GM23338 (cell line): ENCODE measurements at regions not wholly inside any gene's neighbourhood (a gene's known extent, or its start where the extent isn't known, plus 50 kb on each side); places are given as distances from the start of the nearest gene placed in this dataset.

Source experiments
- ATAC-seq: fragments of 200-7000 bp; cut with Tn5 transposase; 3 replicates; pipeline ENCODE4 v1.9.1; 2020
- DNase-seq: peaks from one replicate; pipeline ENCODE4 v3.0.0-alpha.2; 2015; ENCODE audit warnings: low spot score
- H2AFZ ChIP-seq: fragments of 200-600 bp; sonication (generic); 2 replicates; pipeline ENCODE4 v1.8.0; 2016; ENCODE audit warnings: antibody characterized with exemption, mild to moderate bottlenecking, moderate library complexity
- H3F3A ChIP-seq: fragments of 200-600 bp; sonication (generic); replicated peaks from 2 replicates; pipeline ENCODE4 v1.8.0; 2017; ENCODE audit warnings: antibody characterized with exemption, mixed run types, low read depth
- H3K27ac ChIP-seq: fragments of 200-600 bp; sonication (generic); 2 replicates; pipeline ENCODE4 v1.6.1; 2016; ENCODE audit warnings: low read depth
- H3K27me3 ChIP-seq: fragments of 200-600 bp; sonication (generic); 2 replicates; pipeline ENCODE4 v1.8.0; 2016; ENCODE audit warnings: mild to moderate bottlenecking, mixed run types, moderate library complexity; ENCODE audit not compliant: insufficient read depth
- H3K36me3 ChIP-seq: fragments of 200-600 bp; sonication (generic); 2 replicates; pipeline ENCODE4 v1.8.0; 2016; ENCODE audit warnings: mild to moderate bottlenecking; ENCODE audit not compliant: insufficient read depth
- H3K4me1 ChIP-seq: fragments of 200-600 bp; sonication (generic); 2 replicates; pipeline ENCODE4 v1.8.0; 2016; ENCODE audit warnings: mild to moderate bottlenecking, moderate library complexity; ENCODE audit not compliant: insufficient read depth
- H3K4me2 ChIP-seq: fragments of 200-600 bp; sonication (generic); 2 replicates; pipeline ENCODE4 v1.7.1; 2017; ENCODE audit warnings: mixed run types
- H3K4me3 ChIP-seq: fragments of 200-600 bp; sonication (generic); 2 replicates; pipeline ENCODE4 v1.6.1; 2016; ENCODE audit warnings: mixed run types
- H3K79me2 ChIP-seq: fragments of 200-600 bp; sonication (generic); replicated peaks from 2 replicates; pipeline ENCODE4 v1.8.0; 2017; ENCODE audit warnings: mild to moderate bottlenecking; ENCODE audit not compliant: insufficient read depth
- H3K9me2 ChIP-seq: fragments of 200-600 bp; sonication (generic); 2 replicates; pipeline ENCODE4 v1.8.0; 2017; ENCODE audit not compliant: insufficient read depth
- H4K20me1 ChIP-seq: fragments of 200-600 bp; sonication (generic); replicated peaks from 2 replicates; pipeline ENCODE4 v1.8.0; 2017; ENCODE audit warnings: mild to moderate bottlenecking; ENCODE audit not compliant: insufficient read depth
- H3K27ac Mint-ChIP-seq: 2 replicates; pipeline ENCODE4 v1.8.0; 2020; ENCODE audit warnings: inconsistent platforms, mild to moderate bottlenecking, moderate library complexity, mixed read lengths
- H3K27me3 Mint-ChIP-seq: 3 replicates; pipeline ENCODE4 v1.8.0; 2022; ENCODE audit warnings: low read depth, mild to moderate bottlenecking, moderate library complexity, mixed read lengths, inconsistent platforms; ENCODE audit not compliant: insufficient read depth, poor library complexity
- H3K36me3 Mint-ChIP-seq: 3 replicates; pipeline ENCODE4 v1.8.0; 2021; ENCODE audit warnings: low read depth, mild to moderate bottlenecking, inconsistent platforms, moderate library complexity, mixed read lengths
- H3K4me1 Mint-ChIP-seq: 3 replicates; pipeline ENCODE4 v1.8.0; 2020; ENCODE audit warnings: mild to moderate bottlenecking, inconsistent platforms, mixed read lengths
- H3K4me3 Mint-ChIP-seq: 3 replicates; pipeline ENCODE4 v1.8.0; 2021; ENCODE audit warnings: moderate library complexity, mild to moderate bottlenecking, inconsistent platforms, mixed read lengths
- H3K9me3 Mint-ChIP-seq: 3 replicates; pipeline ENCODE4 v1.8.0; 2020; ENCODE audit warnings: moderate library complexity, mild to moderate bottlenecking, inconsistent platforms, mixed read lengths
- CREB1 ChIP-seq: fragments of 250-450 bp; sonication (Bioruptor Pico); IDR thresholded peaks from 2 replicates; pipeline ENCODE4 v1.5.0; 2020; ENCODE audit warnings: low read depth, mild to moderate bottlenecking, moderate library complexity
- EZH2 ChIP-seq: fragments of 200-600 bp; sonication (generic); IDR thresholded peaks from one replicate; pipeline ENCODE4 v1.8.0; 2017; ENCODE audit warnings: antibody characterized with exemption, mild to moderate bottlenecking, low read depth; ENCODE audit not compliant: unreplicated experiment
- EZH2phosphoT487 ChIP-seq: fragments of 200-600 bp; sonication (generic); IDR thresholded peaks from one replicate; pipeline ENCODE4 v1.8.1; 2018; ENCODE audit warnings: antibody characterized with exemption; ENCODE audit not compliant: unreplicated experiment
- JUNB ChIP-seq: IDR thresholded peaks from one replicate; pipeline ENCODE4 v1.6.1; 2016; ENCODE audit warnings: antibody characterized with exemption; ENCODE audit not compliant: unreplicated experiment
- NANOG ChIP-seq: IDR thresholded peaks from 2 replicates; pipeline ENCODE4 v1.6.1; 2016; ENCODE audit warnings: antibody characterized with exemption, borderline replicate concordance
- POLR2AphosphoS5 ChIP-seq: IDR thresholded peaks from 2 replicates; pipeline ENCODE4 v1.6.1; 2016; ENCODE audit warnings: antibody characterized with exemption, low read depth
- REST ChIP-seq: IDR thresholded peaks from one replicate; pipeline ENCODE4 v1.6.1; 2018; ENCODE audit warnings: antibody characterized with exemption; ENCODE audit not compliant: unreplicated experiment
- STAT1 ChIP-seq: IDR thresholded peaks from one replicate; pipeline ENCODE4 v1.6.1; 2016; ENCODE audit warnings: antibody characterized with exemption; ENCODE audit not compliant: unreplicated experiment
- ZNF114 ChIP-seq: fragments of 250-450 bp; sonication (Bioruptor Pico); IDR thresholded peaks from 2 replicates; pipeline ENCODE4 v1.5.0; 2020; ENCODE audit warnings: mild to moderate bottlenecking, moderate library complexity
- ZNF331 ChIP-seq: fragments of 250-450 bp; sonication (Bioruptor Pico); IDR thresholded peaks from 2 replicates; pipeline ENCODE4 v1.5.0; 2020; ENCODE audit warnings: low read depth, mild to moderate bottlenecking, moderate library complexity
- TF ChIP-seq, protein P1 (sequence below): fragments of 250-450 bp; sonication (Bioruptor Pico); IDR thresholded peaks from 2 replicates; pipeline ENCODE4 v1.5.0; 2020; ENCODE audit warnings: mild to moderate bottlenecking, moderate library complexity
- TF ChIP-seq, protein P2 (sequence below), 2 experiments: fragments of 200-600 bp in 1 of 2; sonication (generic) in 1 of 2; conservative IDR thresholded peaks; 2 replicates each; pipeline versions ENCODE4 v1.5.1 to v1.6.1; 2016 to 2017; ENCODE audit warnings: antibody characterized with exemption in 2 of 2, low read depth in 2 of 2, mild to moderate bottlenecking in 2 of 2, moderate library complexity in 1 of 2
- TF ChIP-seq, protein P3 (sequence below): IDR thresholded peaks from 2 replicates; pipeline ENCODE4 v1.6.1; 2016; ENCODE audit warnings: antibody characterized with exemption

GRCh38 chr3:80395023-80395422 is 627.2 kb upstream of the ROBO1 start:
- ATAC-seq (no peak), DNase-seq (no peak)
- Histone ChIP-seq H3K27me3 (no peaks in the 10 kb centered on the region), H3K4me3 (no peak overlapping the region), H3K27ac (no peak overlapping the region), H3K36me3 (no peaks in the 10 kb centered on the region), H3K9me2 (no peaks in the 10 kb centered on the region), H3K4me1 (no peaks in the 10 kb centered on the region), H4K20me1 (no peaks in the 10 kb centered on the region), H3K79me2 (no peaks in the 10 kb centered on the region), H3F3A (no peaks in the 10 kb centered on the region), H2AFZ (no peak overlapping the region), H3K4me2 (no peak overlapping the region)
- H3K9me3 Mint-ChIP-seq, result no peaks in the 10 kb centered on the region
- H3K27ac Mint-ChIP-seq, result no peak overlapping the region
- no peaks in the 10 kb centered on the region for H3K36me3 Mint-ChIP-seq
- peaks cover 4% of the 10 kb centered on the region; the same call in 2 of the 3 replicates for H3K4me1 Mint-ChIP-seq
- TF ChIP-seq POLR2AphosphoS5, result no peak
- no peak for TF ChIP-seq CREB1 (CRISPR knock-in tag)
- TF ChIP-seq, protein P1, sequence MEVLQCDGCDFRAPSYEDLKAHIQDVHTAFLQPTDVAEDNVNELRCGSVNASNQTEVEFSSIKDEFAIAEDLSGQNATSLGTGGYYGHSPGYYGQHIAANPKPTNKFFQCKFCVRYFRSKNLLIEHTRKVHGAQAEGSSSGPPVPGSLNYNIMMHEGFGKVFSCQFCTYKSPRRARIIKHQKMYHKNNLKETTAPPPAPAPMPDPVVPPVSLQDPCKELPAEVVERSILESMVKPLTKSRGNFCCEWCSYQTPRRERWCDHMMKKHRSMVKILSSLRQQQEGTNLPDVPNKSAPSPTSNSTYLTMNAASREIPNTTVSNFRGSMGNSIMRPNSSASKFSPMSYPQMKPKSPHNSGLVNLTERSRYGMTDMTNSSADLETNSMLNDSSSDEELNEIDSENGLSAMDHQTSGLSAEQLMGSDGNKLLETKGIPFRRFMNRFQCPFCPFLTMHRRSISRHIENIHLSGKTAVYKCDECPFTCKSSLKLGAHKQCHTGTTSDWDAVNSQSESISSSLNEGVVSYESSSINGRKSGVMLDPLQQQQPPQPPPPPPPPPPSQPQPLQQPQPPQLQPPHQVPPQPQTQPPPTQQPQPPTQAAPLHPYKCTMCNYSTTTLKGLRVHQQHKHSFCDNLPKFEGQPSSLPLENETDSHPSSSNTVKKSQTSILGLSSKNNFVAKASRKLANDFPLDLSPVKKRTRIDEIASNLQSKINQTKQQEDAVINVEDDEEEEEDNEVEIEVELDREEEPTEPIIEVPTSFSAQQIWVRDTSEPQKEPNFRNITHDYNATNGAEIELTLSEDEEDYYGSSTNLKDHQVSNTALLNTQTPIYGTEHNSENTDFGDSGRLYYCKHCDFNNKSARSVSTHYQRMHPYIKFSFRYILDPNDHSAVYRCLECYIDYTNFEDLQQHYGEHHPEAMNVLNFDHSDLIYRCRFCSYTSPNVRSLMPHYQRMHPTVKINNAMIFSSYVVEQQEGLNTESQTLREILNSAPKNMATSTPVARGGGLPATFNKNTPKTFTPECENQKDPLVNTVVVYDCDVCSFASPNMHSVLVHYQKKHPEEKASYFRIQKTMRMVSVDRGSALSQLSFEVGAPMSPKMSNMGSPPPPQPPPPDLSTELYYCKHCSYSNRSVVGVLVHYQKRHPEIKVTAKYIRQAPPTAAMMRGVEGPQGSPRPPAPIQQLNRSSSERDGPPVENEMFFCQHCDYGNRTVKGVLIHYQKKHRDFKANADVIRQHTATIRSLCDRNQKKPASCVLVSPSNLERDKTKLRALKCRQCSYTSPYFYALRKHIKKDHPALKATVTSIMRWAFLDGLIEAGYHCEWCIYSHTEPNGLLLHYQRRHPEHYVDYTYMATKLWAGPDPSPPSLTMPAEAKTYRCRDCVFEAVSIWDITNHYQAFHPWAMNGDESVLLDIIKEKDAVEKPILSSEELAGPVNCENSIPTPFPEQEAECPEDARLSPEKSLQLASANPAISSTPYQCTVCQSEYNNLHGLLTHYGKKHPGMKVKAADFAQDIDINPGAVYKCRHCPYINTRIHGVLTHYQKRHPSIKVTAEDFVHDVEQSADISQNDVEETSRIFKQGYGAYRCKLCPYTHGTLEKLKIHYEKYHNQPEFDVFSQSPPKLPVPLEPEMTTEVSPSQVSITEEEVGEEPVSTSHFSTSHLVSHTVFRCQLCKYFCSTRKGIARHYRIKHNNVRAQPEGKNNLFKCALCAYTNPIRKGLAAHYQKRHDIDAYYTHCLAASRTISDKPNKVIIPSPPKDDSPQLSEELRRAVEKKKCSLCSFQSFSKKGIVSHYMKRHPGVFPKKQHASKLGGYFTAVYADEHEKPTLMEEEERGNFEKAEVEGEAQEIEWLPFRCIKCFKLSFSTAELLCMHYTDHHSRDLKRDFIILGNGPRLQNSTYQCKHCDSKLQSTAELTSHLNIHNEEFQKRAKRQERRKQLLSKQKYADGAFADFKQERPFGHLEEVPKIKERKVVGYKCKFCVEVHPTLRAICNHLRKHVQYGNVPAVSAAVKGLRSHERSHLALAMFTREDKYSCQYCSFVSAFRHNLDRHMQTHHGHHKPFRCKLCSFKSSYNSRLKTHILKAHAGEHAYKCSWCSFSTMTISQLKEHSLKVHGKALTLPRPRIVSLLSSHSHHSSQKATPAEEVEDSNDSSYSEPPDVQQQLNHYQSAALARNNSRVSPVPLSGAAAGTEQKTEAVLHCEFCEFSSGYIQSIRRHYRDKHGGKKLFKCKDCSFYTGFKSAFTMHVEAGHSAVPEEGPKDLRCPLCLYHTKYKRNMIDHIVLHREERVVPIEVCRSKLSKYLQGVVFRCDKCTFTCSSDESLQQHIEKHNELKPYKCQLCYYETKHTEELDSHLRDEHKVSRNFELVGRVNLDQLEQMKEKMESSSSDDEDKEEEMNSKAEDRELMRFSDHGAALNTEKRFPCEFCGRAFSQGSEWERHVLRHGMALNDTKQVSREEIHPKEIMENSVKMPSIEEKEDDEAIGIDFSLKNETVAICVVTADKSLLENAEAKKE (CRISPR knock-in tag), result no peak
- TF ChIP-seq ZNF331, result no peak
- no peak for TF ChIP-seq REST
- TF ChIP-seq, protein P2, sequence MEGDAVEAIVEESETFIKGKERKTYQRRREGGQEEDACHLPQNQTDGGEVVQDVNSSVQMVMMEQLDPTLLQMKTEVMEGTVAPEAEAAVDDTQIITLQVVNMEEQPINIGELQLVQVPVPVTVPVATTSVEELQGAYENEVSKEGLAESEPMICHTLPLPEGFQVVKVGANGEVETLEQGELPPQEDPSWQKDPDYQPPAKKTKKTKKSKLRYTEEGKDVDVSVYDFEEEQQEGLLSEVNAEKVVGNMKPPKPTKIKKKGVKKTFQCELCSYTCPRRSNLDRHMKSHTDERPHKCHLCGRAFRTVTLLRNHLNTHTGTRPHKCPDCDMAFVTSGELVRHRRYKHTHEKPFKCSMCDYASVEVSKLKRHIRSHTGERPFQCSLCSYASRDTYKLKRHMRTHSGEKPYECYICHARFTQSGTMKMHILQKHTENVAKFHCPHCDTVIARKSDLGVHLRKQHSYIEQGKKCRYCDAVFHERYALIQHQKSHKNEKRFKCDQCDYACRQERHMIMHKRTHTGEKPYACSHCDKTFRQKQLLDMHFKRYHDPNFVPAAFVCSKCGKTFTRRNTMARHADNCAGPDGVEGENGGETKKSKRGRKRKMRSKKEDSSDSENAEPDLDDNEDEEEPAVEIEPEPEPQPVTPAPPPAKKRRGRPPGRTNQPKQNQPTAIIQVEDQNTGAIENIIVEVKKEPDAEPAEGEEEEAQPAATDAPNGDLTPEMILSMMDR (conservative IDR thresholded peaks at IDR 0.05; ENCODE audit: low read depth in 2 of 2), result no peak
- TF ChIP-seq EZH2phosphoT487, result no peak
- no peak for TF ChIP-seq EZH2
- no peak for TF ChIP-seq STAT1
- TF ChIP-seq, protein P3, sequence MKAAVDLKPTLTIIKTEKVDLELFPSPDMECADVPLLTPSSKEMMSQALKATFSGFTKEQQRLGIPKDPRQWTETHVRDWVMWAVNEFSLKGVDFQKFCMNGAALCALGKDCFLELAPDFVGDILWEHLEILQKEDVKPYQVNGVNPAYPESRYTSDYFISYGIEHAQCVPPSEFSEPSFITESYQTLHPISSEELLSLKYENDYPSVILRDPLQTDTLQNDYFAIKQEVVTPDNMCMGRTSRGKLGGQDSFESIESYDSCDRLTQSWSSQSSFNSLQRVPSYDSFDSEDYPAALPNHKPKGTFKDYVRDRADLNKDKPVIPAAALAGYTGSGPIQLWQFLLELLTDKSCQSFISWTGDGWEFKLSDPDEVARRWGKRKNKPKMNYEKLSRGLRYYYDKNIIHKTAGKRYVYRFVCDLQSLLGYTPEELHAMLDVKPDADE, result no peak
- TF ChIP-seq JUNB, result no peak
- TF ChIP-seq NANOG, result no peak
- no peak for TF ChIP-seq ZNF114 (CRISPR knock-in tag)
- no peak overlapping the region for H3K4me3 Mint-ChIP-seq
- H3K27me3 Mint-ChIP-seq, result peaks cover 7% of the 10 kb centered on the region
